GM23248 (cell line): ENCODE measurements at regions not wholly inside any gene's neighbourhood (a gene's known extent, or its start where the extent isn't known, plus 50 kb on each side); places are given as distances from the start of the nearest gene placed in this dataset.

Source experiments
- DNase-seq: peaks from one replicate; pipeline ENCODE4 v3.0.0-alpha.2; 2015
- H2AFZ ChIP-seq: fragments of 200-600 bp; sonication (generic); 2 replicates; pipeline ENCODE4 v1.6.1; 2016; ENCODE audit warnings: antibody characterized with exemption
- H3F3A ChIP-seq: fragments of 200-600 bp; sonication (generic); 2 replicates; pipeline ENCODE4 v1.6.1; 2016; ENCODE audit warnings: mild to moderate bottlenecking, antibody characterized with exemption, mixed run types; ENCODE audit not compliant: insufficient read depth
- H3K27ac ChIP-seq: fragments of 200-600 bp; sonication (generic); 2 replicates; pipeline ENCODE4 v1.5.1; 2016; ENCODE audit warnings: mild to moderate bottlenecking
- H3K27me3 ChIP-seq: fragments of 200-600 bp; sonication (generic); replicated peaks from 2 replicates; pipeline ENCODE4 v1.6.1; 2016; ENCODE audit warnings: mild to moderate bottlenecking; ENCODE audit not compliant: insufficient read depth
- H3K36me3 ChIP-seq: fragments of 200-600 bp; sonication (generic); 2 replicates; pipeline ENCODE4 v1.6.1; 2016; ENCODE audit warnings: low read depth, mild to moderate bottlenecking
- H3K4me1 ChIP-seq: fragments of 200-600 bp; sonication (generic); 2 replicates; pipeline ENCODE4 v1.6.1; 2016; ENCODE audit warnings: mild to moderate bottlenecking; ENCODE audit not compliant: insufficient read depth
- H3K4me2 ChIP-seq: fragments of 200-600 bp; sonication (generic); one replicate; pipeline ENCODE4 v1.6.1; 2016; ENCODE audit warnings: mild to moderate bottlenecking; ENCODE audit not compliant: unreplicated experiment
- H3K4me3 ChIP-seq: fragments of 200-600 bp; sonication (generic); 2 replicates; pipeline ENCODE4 v1.5.1; 2016; ENCODE audit warnings: mild to moderate bottlenecking
- H3K79me2 ChIP-seq: fragments of 200-600 bp; sonication (generic); 2 replicates; pipeline ENCODE4 v1.6.1; 2016; ENCODE audit warnings: mild to moderate bottlenecking; ENCODE audit not compliant: insufficient read depth
- H3K9ac ChIP-seq: fragments of 200-600 bp; sonication (generic); 2 replicates; pipeline ENCODE4 v1.6.1; 2016; ENCODE audit warnings: mild to moderate bottlenecking
- H3K9me2 ChIP-seq: fragments of 200-600 bp; sonication (generic); 2 replicates; pipeline ENCODE4 v1.6.1; 2016; ENCODE audit warnings: mixed run types, mild to moderate bottlenecking, moderate library complexity; ENCODE audit not compliant: insufficient read depth
- H3K9me3 ChIP-seq: fragments of 200-600 bp; sonication (generic); one replicate; pipeline ENCODE4 v1.6.1; 2017; ENCODE audit warnings: low read depth
- H4K20me1 ChIP-seq: fragments of 200-600 bp; sonication (generic); 2 replicates; pipeline ENCODE4 v1.6.0; 2016; ENCODE audit not compliant: insufficient read depth
- EZH2 ChIP-seq: fragments of 200-600 bp; sonication (generic); IDR thresholded peaks from 2 replicates; pipeline ENCODE4 v1.6.1; 2018; ENCODE audit warnings: antibody characterized with exemption, mild to moderate bottlenecking; ENCODE audit not compliant: insufficient read depth, poor library complexity, severe bottlenecking
- EZH2phosphoT487 ChIP-seq: fragments of 200-600 bp; sonication (generic); IDR thresholded peaks from 2 replicates; pipeline ENCODE4 v1.6.1; 2018; ENCODE audit warnings: antibody characterized with exemption, moderate library complexity, mild to moderate bottlenecking, low read depth; ENCODE audit not compliant: insufficient read depth
- WGBS, 2 experiments: methylation state at CpG; one replicate each; pipeline ENCODE4 v1.1.6; 2015 to 2017; ENCODE audit warnings: low lambda C conversion rate in 2 of 2, low coverage in 1 of 2; ENCODE audit errors: missing lambda C conversion rate in 2 of 2; 5-methylcytosine and 5-hydroxymethylcytosine counted together
- in situ Hi-C: fragments of 300-500 bp; cut with MboI; formaldehyde crosslinking; loops from 2 replicates; pipeline ENCODE4 v1.15.0; 2020

- Histone ChIP-seq H3K9me3 (no peaks in the 10 kb centered on the region), H2AFZ (no peak overlapping the region), H3K4me2 (no peak overlapping the region), H3K4me1 (no peaks in the 10 kb centered on the region), H3K27ac (no peak overlapping the region), H4K20me1 (no peaks in the 10 kb centered on the region), H3K27me3 (no peaks in the 10 kb centered on the region), H3K79me2 (no peaks in the 10 kb centered on the region), H3K9me2 (no peaks in the 10 kb centered on the region), H3K36me3 (no peaks in the 10 kb centered on the region), H3F3A (no peaks in the 10 kb centered on the region), H3K4me3 (no peak overlapping the region), H3K9ac (no peak overlapping the region)
- in situ Hi-C loops, result no loop called here
- TF ChIP-seq EZH2, result no peak
- TF ChIP-seq EZH2phosphoT487, result no peak
- 12 to 28% methylated on average over 2 of the region's 2 CpGs for WGBS, 2 experiments
- no peak for DNase-seq
Measured at GRCh38 chr17:12357600-12357999, 308.1 kb upstream of the MYOCD start.

- no peak for DNase-seq
- Histone ChIP-seq H3K36me3 (no peaks in the 10 kb centered on the region), H3F3A (no peaks in the 10 kb centered on the region), H3K27ac (no peak overlapping the region), H3K9me3 (no peaks in the 10 kb centered on the region), H2AFZ (no peak overlapping the region), H3K27me3 (no peaks in the 10 kb centered on the region), H4K20me1 (no peaks in the 10 kb centered on the region), H3K4me2 (no peak overlapping the region), H3K79me2 (no peaks in the 10 kb centered on the region), H3K9me2 (no peaks in the 10 kb centered on the region), H3K9ac (no peak overlapping the region), H3K4me1 (no peaks in the 10 kb centered on the region), H3K4me3 (no peak overlapping the region)
- in situ Hi-C loops, result no loop called here
- TF ChIP-seq EZH2phosphoT487 (no peak), EZH2 (no peak)
- 24 to 26% methylated on average over 10 of the region's 10 CpGs for WGBS, 2 experiments
Measured at GRCh38 chr17:12358477-12358876, 307.2 kb upstream of the MYOCD start.

GRCh38 chr17:12362853-12363455 is 302.7 kb upstream of the MYOCD start:
- no peaks in the 10 kb centered on the region for H3K36me3 ChIP-seq
- no peaks in the 10 kb centered on the region for H3K4me1 ChIP-seq
- TF ChIP-seq EZH2phosphoT487 (no peak), EZH2 (no peak)
- H3K27ac ChIP-seq, result no peak overlapping the region
- no peaks in the 10 kb centered on the region for H3F3A ChIP-seq
- in situ Hi-C loops, result no loop called here
- no peaks in the 10 kb centered on the region for H3K9me3 ChIP-seq
- no peaks in the 10 kb centered on the region for H3K9me2 ChIP-seq
- no peaks in the 10 kb centered on the region for H3K27me3 ChIP-seq
- no peak for DNase-seq
- no peak overlapping the region for H3K4me3 ChIP-seq
- no peaks in the 10 kb centered on the region for H3K79me2 ChIP-seq
- no peak overlapping the region for H2AFZ ChIP-seq
- 23 to 24% methylated on average over 5 of the region's 5 CpGs for WGBS, 2 experiments
- no peaks in the 10 kb centered on the region for H4K20me1 ChIP-seq
- no peak overlapping the region for H3K9ac ChIP-seq
- H3K4me2 ChIP-seq, result no peak overlapping the region

GRCh38 chr17:12365805-12366204 is 299.9 kb upstream of the MYOCD start:
- no peaks in the 10 kb centered on the region for H3K27me3 ChIP-seq
- no peaks in the 10 kb centered on the region for H3K9me3 ChIP-seq
- no peak for DNase-seq
- no peaks in the 10 kb centered on the region for H3K9me2 ChIP-seq
- in situ Hi-C loops, result no loop called here
- H3K9ac ChIP-seq, result no peak overlapping the region
- no peak overlapping the region for H3K4me2 ChIP-seq
- H3F3A ChIP-seq, result no peaks in the 10 kb centered on the region
- WGBS, 2 experiments, result 7 to 10% methylated on average over 4 of the region's 4 CpGs
- H3K79me2 ChIP-seq, result no peaks in the 10 kb centered on the region
- H3K4me3 ChIP-seq, result no peak overlapping the region
- no peaks in the 10 kb centered on the region for H3K36me3 ChIP-seq
- TF ChIP-seq EZH2 (no peak), EZH2phosphoT487 (no peak)
- no peak overlapping the region for H3K27ac ChIP-seq
- no peaks in the 10 kb centered on the region for H4K20me1 ChIP-seq
- H3K4me1 ChIP-seq, result no peaks in the 10 kb centered on the region
- H2AFZ ChIP-seq, result no peak overlapping the region

GRCh38 chr17:12369065-12369464 is 296.6 kb upstream of the MYOCD start:
- no peaks in the 10 kb centered on the region for H3K9me2 ChIP-seq
- no peak overlapping the region for H3K9ac ChIP-seq
- H3K27ac ChIP-seq, result no peak overlapping the region
- H2AFZ ChIP-seq, result no peak overlapping the region
- H3K9me3 ChIP-seq, result no peaks in the 10 kb centered on the region
- no peaks in the 10 kb centered on the region for H3F3A ChIP-seq
- no peaks in the 10 kb centered on the region for H3K27me3 ChIP-seq
- H3K4me3 ChIP-seq, result no peak overlapping the region
- DNase-seq, result no peak
- TF ChIP-seq EZH2, result no peak
- TF ChIP-seq EZH2phosphoT487, result no peak
- H3K79me2 ChIP-seq, result no peaks in the 10 kb centered on the region
- H3K36me3 ChIP-seq, result no peaks in the 10 kb centered on the region
- in situ Hi-C loops, result no loop called here
- no peaks in the 10 kb centered on the region for H4K20me1 ChIP-seq
- H3K4me1 ChIP-seq, result no peaks in the 10 kb centered on the region
- no peak overlapping the region for H3K4me2 ChIP-seq
